ENCODE measurements at regions not wholly inside any gene's neighbourhood (a gene's known extent, or its start where the extent isn't known, plus 50 kb on each side); places are given as distances from the start of the nearest gene placed in this dataset.

- Histone ChIP-seq H3K36me3 (ENCODE audit: control insufficient read depth in 2 of 2, insufficient read depth in 2 of 2, low read length in 1 of 2) (no peaks in the 10 kb centered on the region), H3K9me3 (ENCODE audit: control insufficient read depth in 2 of 2, insufficient read depth in 1 of 2, low read depth in 1 of 2, low read length in 1 of 2) (no peaks in the 10 kb centered on the region), H3K4me1 (ENCODE audit: control insufficient read depth in 2 of 2, insufficient read depth in 2 of 2, low read length in 1 of 2) (no peaks in the 10 kb centered on the region), H3K4me3 (ENCODE audit: low read depth in 1 of 2, low read length in 2 of 2) (no peak overlapping the region), H3K27ac (ENCODE audit: low read depth in 2 of 2, low read length in 1 of 2) (no peak overlapping the region), H3K27me3 (ENCODE audit: control insufficient read depth in 1 of 2, insufficient read depth in 2 of 2, low read length in 2 of 2) (no peaks in the 10 kb centered on the region)
- WGBS, 2 donors: 18 to 58% methylated on average over 2 of the region's 2 CpGs
Observed at GRCh38 chr10:10475812-10476211, 541.9 kb upstream of the CELF2 start.

- H3K27ac ChIP-seq (ENCODE audit: low read depth in 2 of 2, low read length in 1 of 2): no peak overlapping the region
- no peaks in the 10 kb centered on the region for H3K36me3 ChIP-seq (ENCODE audit: control insufficient read depth in 2 of 2, insufficient read depth in 2 of 2, low read length in 1 of 2)
- no peak overlapping the region for H3K4me3 ChIP-seq (ENCODE audit: low read depth in 1 of 2, low read length in 2 of 2)
- 30 to 53% methylated on average over 2 of the region's 2 CpGs for WGBS, 2 donors
- H3K27me3 ChIP-seq (ENCODE audit: control insufficient read depth in 1 of 2, insufficient read depth in 2 of 2, low read length in 2 of 2): no peaks in the 10 kb centered on the region
- H3K4me1 ChIP-seq (ENCODE audit: control insufficient read depth in 2 of 2, insufficient read depth in 2 of 2, low read length in 1 of 2): no peaks in the 10 kb centered on the region
- no peaks in the 10 kb centered on the region for H3K9me3 ChIP-seq (ENCODE audit: control insufficient read depth in 2 of 2, insufficient read depth in 1 of 2, low read depth in 1 of 2, low read length in 1 of 2)
Observed at GRCh38 chr10:10477844-10478243, 539.8 kb upstream of the CELF2 start.

DNA sequence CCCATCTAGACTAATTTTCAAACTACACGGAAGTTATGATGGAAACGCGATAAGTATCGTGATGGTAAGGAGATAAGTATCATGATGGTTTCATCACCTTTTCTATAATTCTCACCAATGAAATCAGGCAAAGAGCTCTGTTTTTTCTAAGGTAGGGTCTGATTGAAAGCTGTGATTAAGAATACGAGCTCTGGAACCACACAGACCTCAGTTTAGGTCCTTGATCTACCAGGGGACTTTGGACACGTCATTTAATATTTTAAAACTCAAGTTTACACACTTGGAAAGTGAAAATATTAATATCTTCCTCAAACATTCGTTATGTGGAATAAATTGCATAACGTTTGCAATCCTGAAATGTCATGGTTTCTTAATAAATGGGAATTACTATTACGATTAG, 538.2 kb upstream of the CELF2 start:
- no peaks in the 10 kb centered on the region for H3K27me3 ChIP-seq (ENCODE audit: control insufficient read depth in 1 of 2, insufficient read depth in 2 of 2, low read length in 2 of 2)
- H3K4me1 ChIP-seq (ENCODE audit: control insufficient read depth in 2 of 2, insufficient read depth in 2 of 2, low read length in 1 of 2): no peaks in the 10 kb centered on the region
- H3K4me3 ChIP-seq (ENCODE audit: low read depth in 1 of 2, low read length in 2 of 2): no peak overlapping the region
- H3K36me3 ChIP-seq (ENCODE audit: control insufficient read depth in 2 of 2, insufficient read depth in 2 of 2, low read length in 1 of 2): no peaks in the 10 kb centered on the region
- H3K9me3 ChIP-seq (ENCODE audit: control insufficient read depth in 2 of 2, insufficient read depth in 1 of 2, low read depth in 1 of 2, low read length in 1 of 2): no peaks in the 10 kb centered on the region
- 62 to 77% methylated on average over 9 of the region's 9 CpGs for WGBS, 2 donors
- no peak overlapping the region for H3K27ac ChIP-seq (ENCODE audit: low read depth in 2 of 2, low read length in 1 of 2)

GRCh38 chr10:10482613-10483012, 535.1 kb upstream of the CELF2 start:
- H3K4me1 ChIP-seq (ENCODE audit: control insufficient read depth in 2 of 2, insufficient read depth in 2 of 2, low read length in 1 of 2): no peaks in the 10 kb centered on the region
- no peaks in the 10 kb centered on the region for H3K36me3 ChIP-seq (ENCODE audit: control insufficient read depth in 2 of 2, insufficient read depth in 2 of 2, low read length in 1 of 2)
- no peaks in the 10 kb centered on the region for H3K9me3 ChIP-seq (ENCODE audit: control insufficient read depth in 2 of 2, insufficient read depth in 1 of 2, low read depth in 1 of 2, low read length in 1 of 2)
- no peaks in the 10 kb centered on the region for H3K27me3 ChIP-seq (ENCODE audit: control insufficient read depth in 1 of 2, insufficient read depth in 2 of 2, low read length in 2 of 2)
- whole genome bisulfite sequencing, 2 donors: 45 to 52% methylated on average over 4 of the region's 4 CpGs
- no peak overlapping the region for H3K4me3 ChIP-seq (ENCODE audit: low read depth in 1 of 2, low read length in 2 of 2)
- H3K27ac ChIP-seq (ENCODE audit: low read depth in 2 of 2, low read length in 1 of 2): no peak overlapping the region

GRCh38 chr10:10489076-10489475, 528.6 kb upstream of the CELF2 start:
- H3K36me3 ChIP-seq (ENCODE audit: control insufficient read depth in 2 of 2, insufficient read depth in 2 of 2, low read length in 1 of 2): no peaks in the 10 kb centered on the region
- H3K4me1 ChIP-seq (ENCODE audit: control insufficient read depth in 2 of 2, insufficient read depth in 2 of 2, low read length in 1 of 2): no peaks in the 10 kb centered on the region
- no peak overlapping the region for H3K27ac ChIP-seq (ENCODE audit: low read depth in 2 of 2, low read length in 1 of 2)
- 86 to 89% methylated on average over 3 of the region's 3 CpGs for WGBS, 2 donors
- H3K9me3 ChIP-seq (ENCODE audit: control insufficient read depth in 2 of 2, insufficient read depth in 1 of 2, low read depth in 1 of 2, low read length in 1 of 2): no peaks in the 10 kb centered on the region
- no peaks in the 10 kb centered on the region for H3K27me3 ChIP-seq (ENCODE audit: control insufficient read depth in 1 of 2, insufficient read depth in 2 of 2, low read length in 2 of 2)
- no peak overlapping the region for H3K4me3 ChIP-seq (ENCODE audit: low read depth in 1 of 2, low read length in 2 of 2)

DNA sequence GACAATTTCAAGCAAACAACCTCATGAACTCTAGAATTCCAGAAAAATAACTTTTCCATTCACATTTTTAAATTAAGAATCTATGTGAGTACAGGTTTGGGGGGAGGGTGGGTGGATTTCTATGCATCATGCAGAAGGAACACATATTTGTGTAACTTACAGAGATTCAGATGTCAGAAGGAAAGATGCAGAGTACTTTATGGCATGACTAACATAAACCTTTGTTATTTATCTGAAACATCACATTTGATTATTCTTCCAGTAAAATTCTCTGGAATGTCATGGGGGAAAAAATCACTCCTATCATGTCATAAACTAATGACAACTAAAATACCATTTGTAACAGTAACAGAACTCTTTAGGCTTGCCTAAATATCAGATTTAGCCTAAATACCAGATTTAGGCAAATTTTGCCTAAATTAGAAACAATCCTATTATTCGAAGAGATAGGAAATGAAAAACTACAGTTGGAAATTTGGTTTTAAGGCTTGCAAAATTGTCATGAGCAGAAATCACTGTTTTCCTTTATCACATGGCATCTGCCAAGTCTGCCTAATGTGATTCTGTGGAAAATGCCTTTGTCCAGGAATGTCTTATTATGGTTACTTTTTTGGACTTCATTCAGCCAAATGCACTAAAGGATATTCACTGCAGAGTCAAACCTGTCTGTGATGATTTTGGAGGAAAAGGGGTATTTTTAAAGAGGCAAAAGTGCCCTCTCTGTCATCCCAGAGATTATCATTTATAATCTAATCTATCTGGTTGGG, 527.7 kb upstream of the CELF2 start:
- WGBS, 2 donors: 86 to 90% methylated on average over 1 of the region's 1 CpG
- no peaks in the 10 kb centered on the region for H3K4me1 ChIP-seq (ENCODE audit: control insufficient read depth in 2 of 2, insufficient read depth in 2 of 2, low read length in 1 of 2)
- H3K4me3 ChIP-seq (ENCODE audit: low read depth in 1 of 2, low read length in 2 of 2): no peak overlapping the region

GRCh38 chr10:10490581-10490980, 527.1 kb upstream of the CELF2 start:
- H3K27ac ChIP-seq (ENCODE audit: low read depth in 2 of 2, low read length in 1 of 2): no peak overlapping the region
- 6 to 96% methylated on average over 1 of the region's 1 CpG for WGBS, 2 donors
- no peaks in the 10 kb centered on the region for H3K27me3 ChIP-seq (ENCODE audit: control insufficient read depth in 1 of 2, insufficient read depth in 2 of 2, low read length in 2 of 2)

More for the DNA sequence above, 527.7 kb upstream of the CELF2 start:
- no peaks in the 10 kb centered on the region for H3K9me3 ChIP-seq (ENCODE audit: control insufficient read depth in 2 of 2, insufficient read depth in 1 of 2, low read depth in 1 of 2, low read length in 1 of 2)
- H3K27me3 ChIP-seq (ENCODE audit: control insufficient read depth in 1 of 2, insufficient read depth in 2 of 2, low read length in 2 of 2): no peaks in the 10 kb centered on the region
- no peaks in the 10 kb centered on the region for H3K36me3 ChIP-seq (ENCODE audit: control insufficient read depth in 2 of 2, insufficient read depth in 2 of 2, low read length in 1 of 2)
- no peak overlapping the region for H3K27ac ChIP-seq (ENCODE audit: low read depth in 2 of 2, low read length in 1 of 2)

GRCh38 chr10:10492420-10492819, 525.3 kb upstream of the CELF2 start:
- Histone ChIP-seq H3K4me3 (ENCODE audit: low read depth in 1 of 2, low read length in 2 of 2) (no peak overlapping the region), H3K4me1 (ENCODE audit: control insufficient read depth in 2 of 2, insufficient read depth in 2 of 2, low read length in 1 of 2) (no peaks in the 10 kb centered on the region), H3K36me3 (ENCODE audit: control insufficient read depth in 2 of 2, insufficient read depth in 2 of 2, low read length in 1 of 2) (no peaks in the 10 kb centered on the region), H3K27ac (ENCODE audit: low read depth in 2 of 2, low read length in 1 of 2) (no peak overlapping the region), H3K27me3 (ENCODE audit: control insufficient read depth in 1 of 2, insufficient read depth in 2 of 2, low read length in 2 of 2) (no peaks in the 10 kb centered on the region), H3K9me3 (ENCODE audit: control insufficient read depth in 2 of 2, insufficient read depth in 1 of 2, low read depth in 1 of 2, low read length in 1 of 2) (no peaks in the 10 kb centered on the region)
- 60 to 67% methylated on average over 3 of the region's 3 CpGs for WGBS, 2 donors

More at GRCh38 chr10:10490581-10490980, 527.1 kb upstream of the CELF2 start:
- no peak overlapping the region for H3K4me3 ChIP-seq (ENCODE audit: low read depth in 1 of 2, low read length in 2 of 2)
- no peaks in the 10 kb centered on the region for H3K36me3 ChIP-seq (ENCODE audit: control insufficient read depth in 2 of 2, insufficient read depth in 2 of 2, low read length in 1 of 2)
- H3K4me1 ChIP-seq (ENCODE audit: control insufficient read depth in 2 of 2, insufficient read depth in 2 of 2, low read length in 1 of 2): no peaks in the 10 kb centered on the region
- no peaks in the 10 kb centered on the region for H3K9me3 ChIP-seq (ENCODE audit: control insufficient read depth in 2 of 2, insufficient read depth in 1 of 2, low read depth in 1 of 2, low read length in 1 of 2)

GRCh38 chr10:10493833-10494232, 523.8 kb upstream of the CELF2 start:
- WGBS, 2 donors: 75 to 79% methylated on average over 4 of the region's 4 CpGs
- H3K4me3 ChIP-seq (ENCODE audit: low read depth in 1 of 2, low read length in 2 of 2): no peak overlapping the region
- H3K36me3 ChIP-seq (ENCODE audit: control insufficient read depth in 2 of 2, insufficient read depth in 2 of 2, low read length in 1 of 2): no peaks in the 10 kb centered on the region
- H3K9me3 ChIP-seq (ENCODE audit: control insufficient read depth in 2 of 2, insufficient read depth in 1 of 2, low read depth in 1 of 2, low read length in 1 of 2): no peaks in the 10 kb centered on the region
- H3K4me1 ChIP-seq (ENCODE audit: control insufficient read depth in 2 of 2, insufficient read depth in 2 of 2, low read length in 1 of 2): no peaks in the 10 kb centered on the region
- no peak overlapping the region for H3K27ac ChIP-seq (ENCODE audit: low read depth in 2 of 2, low read length in 1 of 2)
- no peaks in the 10 kb centered on the region for H3K27me3 ChIP-seq (ENCODE audit: control insufficient read depth in 1 of 2, insufficient read depth in 2 of 2, low read length in 2 of 2)

- Histone ChIP-seq H3K9me3 (ENCODE audit: control insufficient read depth in 2 of 2, insufficient read depth in 1 of 2, low read depth in 1 of 2, low read length in 1 of 2) (no peaks in the 10 kb centered on the region), H3K27ac (ENCODE audit: low read depth in 2 of 2, low read length in 1 of 2) (no peak overlapping the region), H3K4me3 (ENCODE audit: low read depth in 1 of 2, low read length in 2 of 2) (no peak overlapping the region), H3K36me3 (ENCODE audit: control insufficient read depth in 2 of 2, insufficient read depth in 2 of 2, low read length in 1 of 2) (no peaks in the 10 kb centered on the region), H3K4me1 (ENCODE audit: control insufficient read depth in 2 of 2, insufficient read depth in 2 of 2, low read length in 1 of 2) (no peaks in the 10 kb centered on the region), H3K27me3 (ENCODE audit: control insufficient read depth in 1 of 2, insufficient read depth in 2 of 2, low read length in 2 of 2) (no peaks in the 10 kb centered on the region)
- WGBS, 2 donors: 94 to 95% methylated on average over 3 of the region's 3 CpGs
Observed at GRCh38 chr10:10497245-10497644, 520.4 kb upstream of the CELF2 start.

All from esophagus (tissue), 2 donors.